RPMI8226 (cell line): ENCODE measurements at regions not wholly inside any gene's neighbourhood (a gene's known extent, or its start where the extent isn't known, plus 50 kb on each side); places are given as distances from the start of the nearest gene placed in this dataset.
"Not testable (repeated sequence)": the region's sequence is repeated elsewhere in the genome, so short reads cannot be mapped to it uniquely, and the experiment has no call there.

Source experiments
- DNase-seq: peaks from one replicate; pipeline ENCODE4 v3.0.0-alpha.2; 2015

DNA sequence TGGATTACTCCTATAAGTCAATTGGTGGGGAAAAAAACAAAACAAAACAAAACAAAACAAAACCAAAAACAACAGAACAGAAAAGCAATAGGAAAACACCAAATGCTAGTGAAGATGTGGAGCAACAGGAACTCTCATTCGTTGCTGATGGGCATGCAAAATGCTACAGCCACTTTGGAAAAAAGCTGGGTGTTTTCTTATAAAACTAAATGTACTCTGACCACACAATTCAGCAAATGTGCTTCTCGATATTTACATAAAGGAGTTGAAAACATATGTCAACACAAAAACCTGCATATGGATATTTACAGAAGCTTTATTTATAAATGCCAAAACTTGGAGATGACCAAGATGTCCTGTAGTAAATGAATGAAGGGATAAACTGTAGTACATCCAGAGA, 703.6 kb upstream of the FAM241A start:
- no peak for DNase-seq

DNA sequence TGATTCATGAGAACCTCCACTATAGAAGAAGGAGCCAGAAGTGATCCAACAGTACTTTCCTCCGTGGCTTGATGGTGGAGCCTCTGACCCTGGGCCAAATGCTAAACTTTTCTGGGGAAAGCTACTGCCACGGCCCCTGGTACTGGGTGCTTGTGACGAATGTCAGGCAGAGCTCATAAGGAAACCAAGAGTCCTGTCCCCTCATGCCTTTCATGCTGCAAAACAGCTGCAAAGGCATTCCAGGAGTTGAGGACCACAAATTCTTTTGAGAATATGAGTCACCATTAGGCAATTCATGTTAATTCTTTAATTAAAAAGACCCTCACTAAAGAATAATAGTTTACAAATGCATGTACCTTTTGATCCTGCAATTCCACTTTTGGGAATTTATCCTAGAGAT, 700.4 kb upstream of the FAM241A start:
- DNase-seq, result not testable (repeated sequence)

DNA sequence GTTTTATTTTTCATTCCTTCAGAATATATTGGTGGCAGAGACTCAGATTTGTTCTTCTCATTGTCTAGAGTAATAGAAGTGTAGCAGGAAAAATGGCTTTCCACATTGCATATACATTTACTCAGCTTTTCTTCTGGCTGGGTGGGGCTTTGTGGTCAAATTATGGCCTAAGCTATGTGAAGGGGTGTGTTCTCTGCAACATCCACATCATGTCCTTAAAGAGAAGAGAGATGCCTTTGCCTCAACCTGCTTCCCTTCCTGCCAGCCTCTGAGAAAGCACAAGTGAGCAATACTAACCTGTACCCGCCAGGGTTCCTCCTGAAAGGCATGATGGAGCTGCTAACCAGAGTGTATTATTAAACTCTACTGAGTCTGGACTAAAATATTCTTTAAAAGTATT, 695.6 kb upstream of the FAM241A start:
- DNase-seq, result no peak

DNA sequence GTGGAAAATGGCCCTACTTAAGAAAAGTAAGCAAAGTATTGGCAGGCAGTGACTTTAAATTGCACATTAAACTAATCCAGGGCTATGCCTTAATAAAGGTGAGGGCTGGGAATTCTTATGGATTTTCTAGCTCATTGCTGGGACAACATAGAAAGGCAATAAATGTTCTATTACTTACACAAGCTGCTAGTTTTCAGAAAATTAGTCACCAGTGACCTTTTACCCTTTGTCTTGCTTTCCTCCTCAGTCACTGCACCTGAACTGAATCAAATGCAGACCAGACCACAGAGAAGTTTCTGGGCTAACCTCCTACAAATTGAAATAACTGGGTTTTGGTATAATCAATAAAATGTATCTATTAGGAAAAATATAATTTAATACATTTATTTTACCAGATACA, 694.4 kb upstream of the FAM241A start:
- no peak for DNase-seq

DNA sequence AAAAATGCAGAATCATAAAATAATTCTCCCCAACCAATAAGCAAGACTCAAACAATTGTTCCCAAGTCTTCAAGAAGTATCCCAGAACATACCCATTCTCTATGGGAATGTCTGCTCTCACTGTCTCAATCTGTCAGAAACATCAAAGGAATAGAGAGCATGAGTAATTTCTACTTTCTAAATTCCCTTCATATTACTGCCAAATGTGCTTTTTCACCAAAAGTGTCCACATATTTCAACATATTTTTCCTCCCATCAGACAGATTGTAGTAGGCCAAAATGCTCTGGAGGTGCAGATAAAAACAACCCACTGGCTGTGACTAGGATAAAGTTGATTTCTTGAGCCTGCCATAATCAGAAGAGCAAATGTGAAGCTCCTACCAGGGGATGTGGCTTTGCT, 692.0 kb upstream of the FAM241A start:
- DNase-seq, result no peak

DNA sequence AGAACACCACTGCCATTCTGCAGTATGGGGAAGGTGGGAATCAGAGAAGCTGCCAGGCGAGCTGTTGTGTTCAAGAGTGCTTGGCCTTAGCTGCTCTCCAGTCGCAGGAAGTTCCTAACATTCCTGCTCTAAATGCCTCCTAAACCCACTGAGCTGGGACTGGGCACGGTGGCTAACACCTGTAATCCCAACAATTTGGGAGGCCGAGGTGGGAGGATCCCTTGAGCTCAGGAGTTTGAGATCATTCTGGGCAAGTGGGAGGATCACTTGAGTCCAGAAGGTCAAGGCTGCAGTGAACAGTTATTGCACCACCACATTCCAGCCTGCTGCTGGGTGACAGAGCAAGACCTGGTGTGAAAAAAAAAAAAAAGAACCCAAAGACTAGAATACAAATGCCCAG, 690.3 kb upstream of the FAM241A start:
- DNase-seq, result no peak

DNA sequence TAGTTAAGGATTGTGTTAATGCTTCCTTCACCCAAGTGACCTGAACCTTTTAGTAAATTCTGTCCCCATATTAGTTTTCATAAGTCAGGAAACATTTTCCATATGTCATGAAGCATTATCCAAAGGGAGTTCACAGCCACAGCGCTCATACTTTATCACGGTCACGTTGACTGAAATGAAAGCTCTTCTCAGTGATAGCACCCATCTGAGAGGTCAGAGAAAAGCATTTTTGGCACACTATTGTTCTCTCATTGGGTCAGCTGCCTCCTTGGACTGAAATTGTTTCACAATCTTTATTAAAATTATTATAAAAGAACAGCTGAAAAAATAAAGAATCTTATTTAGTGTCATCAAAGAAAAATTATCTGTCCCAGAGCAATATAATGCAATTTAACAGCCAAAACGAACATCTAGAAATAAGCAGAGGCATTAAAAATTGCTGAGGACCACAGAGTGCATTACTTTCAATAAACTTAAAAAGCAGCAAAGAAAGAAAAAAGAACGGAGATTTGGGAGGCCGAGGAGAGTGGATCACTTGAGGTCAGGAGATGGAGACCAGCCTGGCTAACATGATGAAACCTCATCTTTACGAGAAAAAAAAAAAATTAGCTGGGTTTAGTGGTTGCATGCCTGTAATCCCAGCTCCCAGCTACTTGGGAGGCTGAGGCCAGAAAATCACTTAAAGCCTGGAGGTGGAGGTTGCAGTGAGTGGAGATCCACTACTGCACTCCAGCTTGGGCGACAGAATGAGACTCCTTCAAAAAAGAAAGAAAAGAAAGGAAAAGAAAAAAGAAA, 680.8 kb upstream of the FAM241A start:
- no peak for DNase-seq

DNA sequence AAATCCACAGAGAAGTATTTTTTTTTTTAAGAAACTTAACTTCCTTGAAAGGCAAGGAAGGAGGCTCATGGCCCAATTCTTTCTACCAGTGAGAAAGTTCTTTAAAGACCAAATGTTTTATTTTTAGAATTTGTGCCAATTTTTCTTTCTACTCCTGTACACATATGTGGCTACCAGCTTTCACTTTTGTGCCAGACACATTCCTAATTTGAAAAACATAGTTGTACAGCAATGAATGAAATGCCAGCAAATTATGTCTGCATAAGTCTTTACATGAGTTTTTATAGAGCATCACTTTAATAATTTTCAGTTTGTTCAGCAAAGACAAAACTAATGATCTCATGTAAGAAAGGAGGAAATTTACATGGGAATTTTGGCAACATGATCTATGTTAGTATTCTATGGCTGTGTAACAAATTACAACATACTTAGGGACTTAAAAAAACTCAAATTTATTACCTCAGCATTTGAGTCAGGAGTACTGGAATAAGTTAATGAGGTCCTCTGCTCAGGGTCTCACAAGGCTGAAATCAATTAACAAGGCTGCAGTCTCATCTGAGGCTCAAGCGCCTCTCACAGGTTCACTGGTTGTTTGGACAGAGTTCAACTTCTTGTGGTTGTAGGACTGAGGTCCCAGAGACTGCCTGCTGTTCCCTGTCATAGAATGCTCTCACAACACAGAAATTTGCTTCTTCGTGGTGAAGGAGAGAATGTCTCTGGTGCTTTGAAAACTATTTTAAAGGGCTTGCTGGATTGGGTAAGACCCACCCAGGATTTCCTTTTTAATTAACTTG, 678.2 kb upstream of the FAM241A start:
- no peak for DNase-seq

DNA sequence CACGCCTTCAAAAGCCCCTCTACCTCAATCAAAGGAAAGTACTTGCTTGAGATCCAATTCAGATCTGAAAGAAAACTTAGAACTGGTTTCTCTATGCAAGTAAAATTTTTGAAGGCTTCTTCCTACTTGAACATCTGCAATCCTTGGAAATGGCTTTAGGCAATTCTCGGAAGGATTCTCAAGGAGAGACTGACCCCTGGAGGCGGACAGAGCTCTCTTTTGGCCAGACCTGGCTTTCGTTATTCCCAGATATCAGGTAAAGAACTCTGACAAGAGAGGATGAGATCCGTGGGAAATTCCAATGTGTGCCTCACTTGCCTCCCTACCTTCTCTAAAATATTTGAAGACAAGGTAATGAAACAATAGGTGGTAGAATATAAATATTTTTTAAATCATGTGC, 670.3 kb upstream of the FAM241A start:
- DNase-seq, result no peak

DNA sequence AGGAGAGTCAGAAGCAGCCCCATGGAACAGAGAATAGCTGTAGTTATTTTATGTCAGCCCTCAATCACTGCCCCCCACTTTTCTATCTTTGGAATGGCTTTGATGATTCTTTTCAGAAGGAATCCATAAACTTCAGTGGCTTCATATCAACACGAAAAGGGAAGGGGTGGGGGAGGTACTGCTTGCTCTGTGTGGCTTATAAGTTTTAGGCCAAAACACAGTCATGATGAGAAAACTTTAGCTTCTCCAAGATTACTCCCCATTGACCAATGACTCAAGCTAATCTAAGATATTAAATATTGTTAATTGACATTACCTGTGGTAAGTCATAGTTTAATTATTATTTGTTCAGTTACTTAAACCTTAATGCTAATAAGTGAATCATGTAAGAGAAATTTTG, 669.6 kb upstream of the FAM241A start:
- DNase-seq, result no peak

DNA sequence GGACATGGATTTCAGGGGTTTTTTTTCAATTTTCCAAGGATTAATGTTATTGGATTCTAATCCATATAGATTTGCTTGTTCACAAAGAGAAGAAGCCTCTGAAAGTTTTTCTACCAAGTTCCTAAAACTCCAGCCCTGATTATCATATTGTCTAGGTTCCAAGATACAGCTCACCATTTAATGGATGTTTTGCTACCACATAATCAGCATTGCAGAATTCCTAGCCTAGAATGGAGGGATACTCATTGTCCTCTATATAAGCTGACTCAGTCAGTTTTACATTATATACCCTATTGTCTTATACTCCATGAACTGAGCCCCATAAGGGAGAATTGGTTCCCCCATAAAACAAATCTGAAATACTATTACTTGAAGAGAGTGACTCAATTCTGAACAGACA, 664.7 kb upstream of the FAM241A start:
- DNase-seq, result no peak

DNA sequence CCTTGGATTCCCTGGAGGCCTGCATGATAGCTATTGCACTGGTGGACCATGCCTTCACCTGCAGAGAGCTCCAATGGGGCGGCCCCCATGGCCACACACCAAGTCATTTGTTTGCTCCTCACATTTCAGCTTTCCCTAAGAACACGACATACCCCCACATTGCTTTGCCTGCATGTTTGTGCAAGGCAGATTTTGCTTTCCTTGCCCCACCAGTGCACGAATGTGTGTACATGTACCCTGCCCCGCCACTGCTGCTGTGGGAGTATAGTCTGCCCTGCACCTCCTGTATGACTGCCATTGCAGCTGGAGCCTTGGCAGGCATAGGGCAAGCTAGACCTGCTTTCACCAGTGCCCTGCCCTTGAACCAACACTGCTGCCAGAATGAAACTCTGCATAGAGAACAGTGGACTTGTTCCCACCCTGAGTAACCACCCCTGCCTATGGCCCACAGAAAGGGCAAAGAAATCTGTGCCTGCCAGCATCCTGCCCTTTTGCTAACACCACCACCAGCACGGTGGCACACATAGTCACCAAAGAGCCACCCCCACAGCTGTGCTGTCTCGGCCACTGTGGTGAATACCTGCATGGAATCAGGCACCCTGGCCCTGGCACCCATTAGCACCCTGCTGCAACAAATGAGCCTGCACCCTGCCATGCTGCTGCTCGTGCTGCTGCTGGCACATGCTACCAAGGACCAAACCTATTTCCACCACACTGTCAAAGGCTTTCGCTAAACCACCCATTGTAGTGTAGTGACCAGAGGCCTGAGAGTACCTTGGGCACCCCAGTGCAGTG, 661.7 kb upstream of the FAM241A start:
- DNase-seq, result no peak

DNA sequence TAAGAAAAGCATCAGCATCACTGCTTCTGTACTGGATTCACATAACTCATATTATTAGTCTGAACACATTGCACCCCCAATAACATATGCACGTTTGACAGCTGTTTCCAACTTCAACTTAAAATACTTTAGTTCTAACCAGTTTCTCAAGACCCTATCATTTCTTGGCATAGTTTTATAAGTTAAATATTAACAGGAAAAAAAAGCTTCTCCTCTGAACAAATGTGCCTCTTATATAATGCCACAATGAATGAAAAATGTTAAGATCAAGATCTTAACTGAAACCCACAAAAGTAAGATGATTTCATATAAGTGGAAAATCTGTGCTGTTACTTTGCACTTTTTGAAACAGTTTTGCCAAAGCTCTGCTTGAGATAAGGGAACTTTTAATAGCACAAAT, 652.8 kb upstream of the FAM241A start:
- DNase-seq, result no peak

DNA sequence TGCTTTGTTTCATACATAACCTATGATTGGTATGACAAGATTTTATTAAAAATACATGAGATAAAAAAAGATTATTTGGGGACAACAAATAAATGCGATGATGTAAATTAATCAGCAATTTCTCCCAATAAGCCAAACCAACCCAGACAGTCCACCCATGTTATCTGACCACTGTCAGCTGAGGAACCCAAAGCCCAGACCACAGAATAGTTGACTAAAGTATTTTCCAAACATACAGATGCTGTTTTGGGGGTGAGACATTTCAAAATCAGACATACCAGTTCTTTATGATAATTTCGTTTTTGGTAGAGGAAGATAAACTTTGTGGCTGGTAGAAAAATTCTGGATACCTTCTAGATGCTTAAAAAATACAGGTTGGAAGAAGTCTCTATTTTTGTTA, 650.8 kb upstream of the FAM241A start:
- no peak for DNase-seq

DNA sequence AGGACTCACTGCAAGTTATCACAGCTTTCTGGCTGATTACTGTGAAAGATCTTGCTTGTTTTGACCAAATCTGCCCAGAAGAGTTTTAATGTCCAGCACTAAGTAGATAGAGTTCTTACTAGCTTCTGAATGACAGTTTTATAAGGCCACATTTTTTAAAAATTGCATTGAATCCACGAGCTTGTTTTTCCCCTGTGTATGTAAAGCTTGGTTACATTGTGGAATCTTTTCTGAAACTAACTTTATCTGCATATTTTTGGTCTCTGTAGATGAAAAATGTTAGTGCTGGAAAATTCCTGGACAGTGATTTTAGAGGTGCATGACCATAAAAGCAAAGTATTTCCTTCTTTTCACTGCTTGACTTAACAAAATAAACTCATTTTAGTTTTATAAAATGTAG, 650.3 kb upstream of the FAM241A start:
- DNase-seq, result no peak

DNA sequence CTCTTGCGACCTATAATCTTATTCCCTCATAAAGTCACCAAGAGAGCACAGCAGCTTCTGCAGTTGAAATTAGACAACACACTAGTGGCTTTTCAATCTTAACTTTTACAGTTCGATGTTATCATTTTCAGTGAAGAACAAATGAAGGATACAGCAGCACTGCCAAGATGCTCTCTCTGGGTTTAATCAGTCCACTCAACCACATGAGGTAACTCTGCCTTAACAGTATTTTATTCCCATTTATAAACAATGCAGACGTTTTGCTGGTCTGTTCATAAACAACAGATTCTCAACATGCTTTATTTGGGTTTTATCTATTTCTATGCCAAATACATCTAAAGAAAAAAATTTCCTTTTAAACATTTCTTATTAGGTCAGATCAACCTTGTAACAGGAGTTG, 646.0 kb upstream of the FAM241A start:
- DNase-seq, result no peak

DNA sequence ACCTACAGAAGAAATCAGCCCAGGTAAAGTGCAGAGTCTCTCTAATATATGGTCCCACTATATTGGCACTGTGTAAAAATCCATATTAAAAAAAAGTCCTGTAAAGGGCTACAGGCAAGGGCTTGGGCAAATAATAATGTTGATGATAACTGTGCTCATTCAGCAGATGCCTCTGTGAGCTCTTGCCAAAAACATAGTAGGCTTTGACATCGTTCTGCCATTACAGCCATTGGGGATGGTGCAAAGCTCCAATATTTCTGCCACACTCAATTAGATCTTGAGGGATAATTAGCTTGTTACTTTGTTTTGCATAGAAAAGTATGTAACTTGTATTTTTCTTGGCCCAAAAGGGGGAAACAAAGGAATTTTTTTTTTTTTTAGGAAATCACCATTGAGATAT, 645.5 kb upstream of the FAM241A start:
- DNase-seq, result no peak

DNA sequence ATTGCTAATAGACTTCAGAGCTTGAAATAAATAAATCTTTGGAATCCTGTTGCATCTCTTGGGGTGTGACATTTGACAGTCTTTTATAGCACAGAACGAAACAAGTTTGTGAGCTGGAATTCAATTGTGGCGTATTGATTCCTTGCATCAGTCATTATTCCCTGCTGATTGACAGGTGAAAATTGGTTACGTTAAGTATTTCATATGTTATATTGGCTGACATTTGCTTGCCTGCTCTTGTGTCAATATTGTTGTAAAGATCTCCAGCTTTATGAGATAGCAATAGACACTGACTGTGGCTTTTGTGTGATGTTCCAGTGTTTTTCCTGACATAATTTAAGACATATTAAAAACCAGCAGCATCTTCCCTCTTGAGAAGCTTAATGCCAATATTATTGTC, 644.4 kb upstream of the FAM241A start:
- DNase-seq, result no peak

DNA sequence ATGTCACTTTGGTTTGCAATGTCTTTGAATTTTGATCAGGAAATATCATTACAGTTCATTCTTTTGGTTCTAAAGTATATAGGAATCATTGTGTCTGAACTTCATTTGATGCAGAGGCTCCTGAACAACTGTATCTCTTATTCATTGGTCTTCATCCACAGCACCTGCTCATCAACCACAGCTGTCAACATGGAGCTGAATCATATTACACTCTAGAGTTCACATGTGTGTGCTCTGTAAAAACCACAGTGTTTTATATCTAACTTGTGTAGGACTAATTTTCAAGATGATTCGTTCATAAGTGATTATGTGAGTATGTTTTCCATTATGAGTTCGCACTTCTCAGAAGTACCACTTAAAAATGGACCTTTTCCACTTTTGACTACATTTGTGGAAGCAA, 643.3 kb upstream of the FAM241A start:
- no peak for DNase-seq

DNA sequence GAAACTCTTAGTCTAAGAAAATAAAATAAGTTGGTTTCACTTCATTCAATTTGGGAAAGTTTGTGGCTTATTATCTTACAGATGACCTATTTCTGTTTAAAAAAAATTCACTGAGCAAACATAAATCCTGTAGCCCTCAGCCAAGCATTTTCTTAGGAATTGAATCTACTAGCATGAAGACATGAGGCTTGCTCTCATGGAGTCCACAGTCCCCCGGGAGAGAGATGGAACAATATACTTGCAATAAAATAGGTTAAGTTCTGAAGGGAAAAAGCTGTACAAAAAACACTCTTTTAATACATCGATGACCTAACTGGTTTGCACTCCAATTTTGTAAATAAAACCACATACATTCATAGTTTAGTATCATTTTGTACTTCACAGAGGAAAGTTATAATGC, 642.6 kb upstream of the FAM241A start:
- no peak for DNase-seq

DNA sequence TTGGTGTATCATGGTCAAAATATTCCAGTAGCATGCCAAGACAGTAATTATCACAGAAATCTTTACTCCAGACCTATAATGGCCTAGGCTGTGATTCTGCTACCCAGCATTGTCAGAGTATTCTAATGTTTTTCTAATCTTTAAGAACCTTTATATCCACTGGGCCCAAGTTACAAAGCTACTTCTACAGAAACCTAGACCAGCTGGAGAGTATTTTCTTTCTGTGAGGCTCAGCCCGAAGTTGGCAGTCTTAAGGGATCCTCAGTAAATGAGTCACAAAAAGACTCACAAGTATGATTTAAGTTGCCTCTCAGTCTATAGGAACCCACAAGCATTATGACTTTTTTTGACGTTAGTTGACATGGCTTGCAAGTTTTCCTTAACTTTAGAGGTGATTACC, 638.5 kb upstream of the FAM241A start:
- no peak for DNase-seq

DNA sequence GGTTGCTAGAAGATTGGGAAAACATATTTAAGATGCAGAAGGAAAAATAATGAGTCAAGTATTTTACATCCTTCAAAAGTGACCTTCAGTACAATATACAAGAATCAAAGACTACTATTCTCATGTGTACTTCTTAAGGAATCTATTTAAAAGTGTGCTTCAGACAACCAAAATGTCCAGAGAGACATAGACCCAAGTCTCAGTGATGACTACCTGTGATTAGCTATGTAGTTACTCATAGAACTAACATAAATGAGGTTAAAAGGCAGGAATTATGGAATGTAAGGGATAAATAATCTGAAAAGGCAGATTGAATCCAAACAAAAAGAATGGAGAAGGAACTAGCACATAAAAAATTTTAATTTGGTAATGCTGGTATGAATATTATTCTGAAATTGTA, 634.7 kb upstream of the FAM241A start:
- DNase-seq, result no peak

DNA sequence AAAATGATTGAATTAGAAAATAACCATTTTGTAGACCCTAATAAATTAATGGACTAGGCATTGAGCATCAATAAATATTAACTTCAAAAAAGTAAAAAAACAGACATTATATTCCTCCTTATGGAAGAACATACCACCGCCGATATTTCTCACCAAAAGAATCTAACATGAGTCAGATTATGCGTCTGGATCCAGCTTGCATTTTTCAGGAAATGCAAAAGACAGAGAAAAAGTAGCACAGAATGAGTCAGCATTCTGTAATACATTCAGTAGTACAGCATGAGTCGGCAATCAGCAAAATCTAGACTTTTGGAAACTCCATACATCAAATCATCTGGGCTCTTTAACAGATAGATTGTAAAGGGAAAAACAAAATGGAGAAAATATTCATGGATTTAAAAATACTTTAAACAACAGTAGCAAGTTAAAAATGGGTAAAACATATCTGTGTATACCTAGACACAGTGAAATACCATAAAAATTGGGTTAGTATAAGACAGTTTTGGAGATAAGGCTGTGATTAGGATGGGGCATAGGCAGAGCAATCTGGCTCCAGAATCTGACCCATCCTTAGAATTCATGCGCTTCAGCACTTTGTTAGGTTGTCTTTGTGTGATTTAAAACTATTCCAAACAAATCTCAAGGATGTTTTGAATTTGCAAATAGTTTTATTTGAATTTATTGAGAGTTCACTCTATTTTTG, 633.0 kb upstream of the FAM241A start:
- no peak for DNase-seq
